ENCODE measurements at regions not wholly inside any gene's neighbourhood (a gene's known extent, or its start where the extent isn't known, plus 50 kb on each side); places are given as distances from the start of the nearest gene placed in this dataset.

GRCh38 chr2:128967646-128968045 lies 649.0 kb upstream of the HS6ST1 start:
- no peak overlapping the region for H3K4me3 ChIP-seq
- no peak for TF ChIP-seq CTCF (IDR thresholded peaks at IDR 0.05)
- H3K4me1 ChIP-seq: no peaks in the 10 kb centered on the region
- intact Hi-C loops (cut with DNase I): no loop called here
- H3K27me3 ChIP-seq: no peaks in the 10 kb centered on the region
- no peak for DNase-seq
- no peaks in the 10 kb centered on the region for H3K36me3 ChIP-seq
- ATAC-seq: no peak
- no peak overlapping the region for H3K27ac ChIP-seq
- peaks cover 0 to 6% of the 10 kb centered on the region in 2 donors for H3K9me3 ChIP-seq

- TF ChIP-seq CTCF (IDR thresholded peaks at IDR 0.05): no peak
- no peak for ATAC-seq
These were observed 650.7 kb upstream of the HS6ST1 start for GRCh38 chr2:128969374-128969773.

GRCh38 chr2:128970332-128971116 lies 651.9 kb upstream of the HS6ST1 start:
- Histone ChIP-seq H3K27me3 (no peaks in the 10 kb centered on the region), H3K4me1 (no peaks in the 10 kb centered on the region), H3K4me3 (no peak overlapping the region), H3K36me3 (no peaks in the 10 kb centered on the region), H3K27ac (no peak overlapping the region), H3K9me3 (no peaks in the 10 kb centered on the region)
- DNase-seq (no peak), ATAC-seq (no peak)
- intact Hi-C loops (cut with DNase I): no loop called here
- no peak for TF ChIP-seq CTCF (IDR thresholded peaks at IDR 0.05)

More at GRCh38 chr2:128969374-128969773, 650.7 kb upstream of the HS6ST1 start:
- no peak for DNase-seq
- no peak overlapping the region for H3K4me3 ChIP-seq
- intact Hi-C loops (cut with DNase I): no loop called here
- H3K4me1 ChIP-seq: no peaks in the 10 kb centered on the region
- no peaks in the 10 kb centered on the region for H3K27me3 ChIP-seq
- no peak overlapping the region for H3K27ac ChIP-seq
- H3K9me3 ChIP-seq: no peaks in the 10 kb centered on the region
- H3K36me3 ChIP-seq: no peaks in the 10 kb centered on the region

DNA sequence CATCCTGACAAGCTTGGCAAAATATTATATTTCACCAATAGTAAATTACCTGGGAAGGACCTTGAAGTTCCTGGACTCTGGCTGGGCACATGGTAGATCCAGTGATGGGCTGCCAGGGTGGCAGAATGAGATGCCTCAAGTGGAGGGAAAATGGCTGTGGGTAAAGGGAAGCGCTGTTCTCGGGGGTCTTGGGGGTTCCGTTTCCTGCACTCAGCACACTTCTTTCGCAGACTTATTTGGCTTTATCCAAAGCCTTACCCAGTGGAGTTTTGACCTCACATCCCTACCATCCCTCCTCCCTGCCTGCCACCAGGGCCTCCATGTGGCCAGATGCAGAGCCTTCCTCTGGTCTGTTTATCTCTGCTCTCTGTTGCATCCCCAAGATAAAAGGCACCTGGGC lies 654.9 kb upstream of the HS6ST1 start:
- no peaks in the 10 kb centered on the region for H3K9me3 ChIP-seq
- TF ChIP-seq CTCF (IDR thresholded peaks at IDR 0.05): no peak
- no peak for ATAC-seq
- intact Hi-C loops (cut with DNase I): no loop called here
- DNase-seq: no peak
- H3K4me1 ChIP-seq: no peaks in the 10 kb centered on the region
- H3K36me3 ChIP-seq: no peaks in the 10 kb centered on the region
- no peak overlapping the region for H3K27ac ChIP-seq
- no peak overlapping the region for H3K4me3 ChIP-seq
- no peaks in the 10 kb centered on the region for H3K27me3 ChIP-seq

DNA sequence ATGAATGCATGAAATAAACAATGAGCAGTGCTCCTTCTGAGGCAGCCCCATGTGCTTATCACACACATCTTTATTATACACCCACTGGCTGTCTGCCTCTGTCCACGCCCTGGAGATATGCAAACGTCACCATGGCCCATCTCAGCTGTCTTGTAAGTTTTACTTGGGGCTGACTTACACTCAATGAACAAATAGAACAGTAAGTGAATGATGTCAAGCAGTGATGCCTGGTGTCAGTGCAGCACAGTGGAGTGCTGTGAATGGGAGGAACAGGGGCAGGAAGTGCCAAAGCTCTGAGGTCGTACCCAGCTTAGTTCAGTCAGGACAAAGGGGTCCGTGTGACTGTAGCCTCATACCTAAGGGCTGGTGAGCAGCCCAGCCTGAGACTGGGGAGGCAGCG lies 659.5 kb upstream of the HS6ST1 start:
- intact Hi-C loops (cut with DNase I): no loop called here
- no peak for DNase-seq
- no peaks in the 10 kb centered on the region for H3K36me3 ChIP-seq
- no peaks in the 10 kb centered on the region for H3K27me3 ChIP-seq
- H3K9me3 ChIP-seq: no peaks in the 10 kb centered on the region
- no peak for ATAC-seq
- H3K4me1 ChIP-seq: no peaks in the 10 kb centered on the region
- H3K4me3 ChIP-seq: no peak overlapping the region
- no peak for TF ChIP-seq CTCF (IDR thresholded peaks at IDR 0.05)
- no peak overlapping the region for H3K27ac ChIP-seq
